ENCODE measurements at regions not wholly inside any gene's neighbourhood (a gene's known extent, or its start where the extent isn't known, plus 50 kb on each side); places are given as distances from the start of the nearest gene placed in this dataset.

DNA sequence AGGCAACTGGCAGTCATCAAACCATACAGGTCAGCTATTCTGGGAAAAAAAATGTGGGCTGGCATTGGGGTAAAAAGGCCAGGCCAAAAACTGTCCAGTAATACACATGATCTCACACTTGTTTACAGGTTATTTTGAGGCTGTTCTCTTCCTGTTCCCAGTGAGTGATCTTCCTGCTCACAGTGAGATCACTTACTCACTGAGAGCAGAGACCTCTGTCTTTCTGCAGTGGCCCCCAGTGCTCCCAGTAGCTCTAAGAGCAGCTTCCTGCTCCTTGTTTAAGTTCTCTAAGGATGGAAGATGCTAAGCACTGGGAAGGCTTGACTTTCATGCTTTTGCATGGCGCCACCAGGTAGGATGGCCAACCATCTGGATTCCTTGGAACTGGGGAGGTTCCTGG is 93.5 kb upstream of the KIAA1217 start:
- Histone ChIP-seq H3K27me3 (replicated peaks; ENCODE audit: insufficient read depth) (no peaks in the 10 kb centered on the region), H3K27ac (no peak overlapping the region), H3K9me3 (no peaks in the 10 kb centered on the region), H3K4me1 (replicated peaks) (no peaks in the 10 kb centered on the region), H3K36me3 (no peaks in the 10 kb centered on the region), H3K4me3 (no peak overlapping the region)
- intact Hi-C loops (cut with DNase I), result no loop called here
- DNase-seq (ENCODE audit: low spot score), result no peak
- TF ChIP-seq POLR2AphosphoS5 (IDR thresholded peaks at IDR 0.05) (peak; percentile 18), POLR2A (IDR thresholded peaks at IDR 0.05) (no peak)
- 100% methylated on average over 1 of the region's 1 CpG for WGBS

DNA sequence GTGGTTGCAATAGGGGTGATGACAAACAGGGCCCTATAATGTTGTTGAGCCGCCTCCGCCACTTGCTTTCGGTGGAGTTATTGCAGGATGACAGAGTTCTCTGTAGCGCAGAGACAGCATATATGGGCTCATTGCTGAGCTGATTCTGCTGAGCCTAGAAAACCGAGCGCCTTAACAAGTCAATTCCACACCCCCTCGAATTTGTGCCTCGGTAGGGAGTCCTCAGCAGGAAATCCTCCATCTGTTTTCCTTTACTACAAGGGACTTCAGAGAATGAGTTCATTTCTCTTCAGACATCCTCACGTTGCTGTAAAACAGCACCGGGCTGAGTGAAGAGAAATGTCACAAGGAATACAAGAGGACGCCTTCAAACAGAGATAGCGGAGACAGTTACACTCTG is 90.7 kb upstream of the KIAA1217 start:
- no peaks in the 10 kb centered on the region for H3K9me3 ChIP-seq
- intact Hi-C loops (cut with DNase I), result no loop called here
- TF ChIP-seq POLR2A (IDR thresholded peaks at IDR 0.05) (no peak), POLR2AphosphoS5 (IDR thresholded peaks at IDR 0.05) (no peak)
- TF ChIP-seq, protein P1, sequence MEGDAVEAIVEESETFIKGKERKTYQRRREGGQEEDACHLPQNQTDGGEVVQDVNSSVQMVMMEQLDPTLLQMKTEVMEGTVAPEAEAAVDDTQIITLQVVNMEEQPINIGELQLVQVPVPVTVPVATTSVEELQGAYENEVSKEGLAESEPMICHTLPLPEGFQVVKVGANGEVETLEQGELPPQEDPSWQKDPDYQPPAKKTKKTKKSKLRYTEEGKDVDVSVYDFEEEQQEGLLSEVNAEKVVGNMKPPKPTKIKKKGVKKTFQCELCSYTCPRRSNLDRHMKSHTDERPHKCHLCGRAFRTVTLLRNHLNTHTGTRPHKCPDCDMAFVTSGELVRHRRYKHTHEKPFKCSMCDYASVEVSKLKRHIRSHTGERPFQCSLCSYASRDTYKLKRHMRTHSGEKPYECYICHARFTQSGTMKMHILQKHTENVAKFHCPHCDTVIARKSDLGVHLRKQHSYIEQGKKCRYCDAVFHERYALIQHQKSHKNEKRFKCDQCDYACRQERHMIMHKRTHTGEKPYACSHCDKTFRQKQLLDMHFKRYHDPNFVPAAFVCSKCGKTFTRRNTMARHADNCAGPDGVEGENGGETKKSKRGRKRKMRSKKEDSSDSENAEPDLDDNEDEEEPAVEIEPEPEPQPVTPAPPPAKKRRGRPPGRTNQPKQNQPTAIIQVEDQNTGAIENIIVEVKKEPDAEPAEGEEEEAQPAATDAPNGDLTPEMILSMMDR (IDR thresholded peaks at IDR 0.05), result no peak
- H3K4me1 ChIP-seq (replicated peaks), result no peaks in the 10 kb centered on the region
- H3K36me3 ChIP-seq, result no peaks in the 10 kb centered on the region
- no peak overlapping the region for H3K4me3 ChIP-seq
- no peaks in the 10 kb centered on the region for H3K27me3 ChIP-seq (replicated peaks; ENCODE audit: insufficient read depth)
- no peak for DNase-seq (ENCODE audit: low spot score)
- no peak overlapping the region for H3K27ac ChIP-seq
- WGBS, result 55% methylated on average over 12 of the region's 12 CpGs

DNA sequence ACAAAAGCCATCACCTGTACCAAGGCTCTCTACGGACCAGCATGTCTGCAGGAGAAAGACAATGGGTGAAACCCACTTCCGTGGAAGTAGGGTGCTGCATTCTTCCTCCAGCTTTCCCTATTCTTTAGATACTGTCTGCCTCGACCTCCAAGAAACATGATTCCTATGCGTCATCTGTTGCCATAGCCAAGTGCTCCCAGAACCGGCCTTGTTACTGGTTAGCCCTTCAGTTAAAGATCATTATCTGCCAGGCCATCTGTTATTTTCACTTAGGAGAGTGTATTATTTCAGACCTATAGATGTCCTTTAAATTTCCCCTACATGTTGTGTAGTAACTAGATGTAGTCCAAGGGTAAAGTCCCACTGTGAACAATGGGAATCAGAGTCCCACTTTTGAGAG is 89.0 kb upstream of the KIAA1217 start:
- Histone ChIP-seq H3K9me3 (no peaks in the 10 kb centered on the region), H3K27me3 (replicated peaks; ENCODE audit: insufficient read depth) (no peaks in the 10 kb centered on the region), H3K36me3 (no peaks in the 10 kb centered on the region), H3K27ac (peak overlapping the region in 1 of 2 donors; percentile 1), H3K4me3 (no peak overlapping the region), H3K4me1 (replicated peaks) (no peaks in the 10 kb centered on the region)
- intact Hi-C loops (cut with DNase I), result no loop called here
- no peak for DNase-seq (ENCODE audit: low spot score)
- TF ChIP-seq POLR2A (IDR thresholded peaks at IDR 0.05) (no peak), POLR2AphosphoS5 (IDR thresholded peaks at IDR 0.05) (no peak)
- TF ChIP-seq, protein P1 (IDR thresholded peaks at IDR 0.05), result no peak
- WGBS, result 78% methylated on average over 5 of the region's 5 CpGs

DNA sequence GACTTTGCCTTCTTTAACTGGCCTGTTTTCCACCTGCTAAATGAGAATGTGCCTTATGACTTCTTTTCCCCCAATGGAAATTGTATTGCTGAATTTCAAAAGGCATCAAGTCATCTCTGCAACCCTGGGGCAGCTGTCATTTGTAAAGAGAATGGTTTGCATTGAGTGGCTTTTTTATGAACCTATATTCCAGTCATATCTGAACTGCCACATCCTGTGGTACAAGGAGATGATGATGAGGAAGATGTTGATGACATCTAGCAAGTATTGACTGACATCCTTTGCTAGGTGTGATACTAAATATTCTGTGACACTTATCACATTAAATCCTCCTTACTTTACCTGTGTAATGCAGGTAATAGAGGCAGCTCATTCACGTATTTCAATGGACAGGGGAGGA is 88.3 kb upstream of the KIAA1217 start:
- no peak overlapping the region for H3K27ac ChIP-seq

DNA sequence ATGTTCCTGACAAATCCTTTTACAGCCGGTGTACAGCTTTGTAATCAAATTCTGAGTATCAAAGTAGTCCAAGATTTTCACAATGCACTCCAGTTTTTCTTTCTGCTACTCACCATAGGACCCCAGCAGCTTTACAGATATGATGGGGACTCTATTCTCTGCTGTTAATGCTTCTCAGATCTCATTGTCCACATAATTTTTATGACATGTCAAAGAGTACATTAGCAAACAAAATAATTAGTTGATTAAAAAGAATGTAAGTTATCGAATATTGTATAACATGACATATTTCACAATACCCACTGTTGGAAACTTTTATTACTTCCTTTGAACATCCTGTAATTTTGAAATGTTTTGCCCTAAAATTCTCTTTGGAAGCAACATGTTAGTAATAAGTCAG is 81.4 kb upstream of the KIAA1217 start:
- Histone ChIP-seq H3K27me3 (replicated peaks; ENCODE audit: insufficient read depth) (no peaks in the 10 kb centered on the region), H3K27ac (no peak overlapping the region), H3K36me3 (no peaks in the 10 kb centered on the region), H3K9me3 (no peaks in the 10 kb centered on the region), H3K4me3 (no peak overlapping the region), H3K4me1 (replicated peaks) (no peaks in the 10 kb centered on the region)
- TF ChIP-seq, protein P1 (IDR thresholded peaks at IDR 0.05), result no peak
- TF ChIP-seq POLR2A (IDR thresholded peaks at IDR 0.05) (no peak), POLR2AphosphoS5 (IDR thresholded peaks at IDR 0.05) (no peak)
- WGBS, result 32% methylated on average over 2 of the region's 2 CpGs
- intact Hi-C loops (cut with DNase I), result no loop called here
- no peak for DNase-seq (ENCODE audit: low spot score)

More for the DNA sequence above, 88.3 kb upstream of the KIAA1217 start:
- DNase-seq (ENCODE audit: low spot score), result no peak
- H3K9me3 ChIP-seq, result no peaks in the 10 kb centered on the region
- H3K27me3 ChIP-seq (replicated peaks; ENCODE audit: insufficient read depth), result no peaks in the 10 kb centered on the region
- H3K4me3 ChIP-seq, result no peak overlapping the region
- 88% methylated on average over 1 of the region's 1 CpG for WGBS
- TF ChIP-seq POLR2A (IDR thresholded peaks at IDR 0.05), result no peak
- no peak for TF ChIP-seq POLR2AphosphoS5 (IDR thresholded peaks at IDR 0.05)
- TF ChIP-seq, protein P1 (IDR thresholded peaks at IDR 0.05), result no peak
- intact Hi-C loops (cut with DNase I), result no loop called here
- H3K4me1 ChIP-seq (replicated peaks), result no peaks in the 10 kb centered on the region
- H3K36me3 ChIP-seq, result no peaks in the 10 kb centered on the region

Measured in prostate gland (tissue), 2 donors.